GM12891 (cell line): ENCODE measurements at regions not wholly inside any gene's neighbourhood (a gene's known extent, or its start where the extent isn't known, plus 50 kb on each side); places are given as distances from the start of the nearest gene placed in this dataset.

Experiments used
- POLR2A ChIP-seq: IDR thresholded peaks from 2 replicates; pipeline ENCODE4 v1.6.1; 2011; ENCODE audit warnings: low read depth, low read length, control low read depth
- POLR2AphosphoS5 ChIP-seq: IDR thresholded peaks from 2 replicates; pipeline ENCODE4 v1.6.1; 2011; ENCODE audit warnings: low read depth, low read length, control low read depth
- POU2F2 ChIP-seq: IDR thresholded peaks from 2 replicates; pipeline ENCODE4 v1.6.1; 2011; ENCODE audit warnings: low read depth, mild to moderate bottlenecking, control low read depth, low read length, moderate library complexity
- SPI1 ChIP-seq: IDR thresholded peaks from 2 replicates; pipeline ENCODE4 v1.6.1; 2011; ENCODE audit warnings: low read depth, low read length, control low read depth
- TAF1 ChIP-seq: IDR thresholded peaks from 2 replicates; pipeline ENCODE4 v1.6.1; 2011; ENCODE audit warnings: low read depth, low read length, control low read depth

DNA sequence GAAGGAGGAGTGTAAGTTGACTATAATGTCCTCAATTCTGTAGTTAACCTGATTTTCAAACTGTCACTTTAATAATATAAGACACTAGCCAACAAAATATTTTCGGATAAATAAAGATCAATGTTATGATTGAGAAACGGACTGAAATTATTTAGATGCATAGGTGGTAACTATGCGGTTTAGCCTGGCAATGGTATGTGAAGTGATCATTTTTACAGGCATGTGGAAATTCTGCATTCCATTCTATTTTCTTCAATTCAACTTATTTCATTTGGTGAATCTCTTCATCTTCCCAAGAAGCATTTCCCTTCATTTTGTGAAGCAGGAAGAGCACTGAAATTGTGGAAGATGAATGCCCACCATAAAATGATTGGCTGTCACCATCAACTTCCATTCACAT lies 1457.5 kb upstream of the CDH9 start:
- TF ChIP-seq POLR2A, result no peak
- TF ChIP-seq TAF1, result no peak
- TF ChIP-seq POLR2AphosphoS5, result no peak
- TF ChIP-seq SPI1, result no peak
- TF ChIP-seq POU2F2, result no peak
